Adrenal gland (tissue), 5 donors: ENCODE measurements at regions not wholly inside any gene's neighbourhood (a gene's known extent, or its start where the extent isn't known, plus 50 kb on each side); places are given as distances from the start of the nearest gene placed in this dataset.

Experiments used
- POLR2A ChIP-seq, 2 donors: fragments of 450-650 bp; IDR thresholded peaks; one replicate each; pipeline ENCODE4 v1.6.1; 2017; ENCODE audit warnings: antibody characterized with exemption in 2 of 2, mild to moderate bottlenecking in 2 of 2, moderate library complexity in 1 of 2
- TF ChIP-seq, protein P1 (sequence below), 6 experiments: fragments of 450-650 bp in 4 of 6; fragments of 200-600 bp in 2 of 6; sonication (generic) in 1 of 6; IDR thresholded peaks; 1 replicate in 5 of 6; 2 replicates in 1 of 6; pipeline versions ENCODE4 v1.5.1 to v1.8.0; 2016 to 2021; ENCODE audit warnings: antibody characterized with exemption in 6 of 6, mild to moderate bottlenecking in 2 of 6, moderate library complexity in 1 of 6
- donor health status: DM: no; HTN: no; CAD: no.

DNA sequence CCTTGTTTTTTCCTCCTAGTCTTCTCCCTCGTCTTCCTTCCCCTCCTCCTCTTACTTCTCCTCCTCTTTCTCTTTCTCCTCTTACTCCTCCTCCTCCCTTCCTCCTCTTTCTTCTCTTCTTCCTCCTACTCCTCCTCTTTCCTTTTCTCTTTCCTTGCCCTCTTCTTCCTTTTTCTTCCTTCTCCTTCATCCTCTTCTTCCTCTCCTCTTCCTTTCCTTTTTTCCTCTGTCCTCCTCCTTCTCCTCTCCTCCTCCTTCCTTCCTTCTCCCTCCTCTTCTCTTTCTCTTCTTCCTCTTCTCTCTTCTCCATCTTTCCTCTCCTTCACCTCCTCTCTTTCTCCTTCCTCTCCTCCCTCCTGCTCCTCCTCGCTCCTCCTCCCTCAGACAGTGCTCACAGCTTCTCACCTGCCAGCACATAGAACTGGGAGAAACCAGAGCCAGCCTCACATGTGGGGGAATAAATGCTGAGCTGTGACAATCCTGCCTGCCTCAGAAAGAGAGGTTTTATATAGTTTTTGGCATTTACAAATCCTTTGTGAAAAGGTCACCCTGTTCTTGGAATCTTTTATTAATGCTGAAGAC lies 84.3 kb upstream of the NLRP1 start:
- no peak for TF ChIP-seq POLR2A (IDR thresholded peaks at IDR 0.05)
- TF ChIP-seq, protein P1, sequence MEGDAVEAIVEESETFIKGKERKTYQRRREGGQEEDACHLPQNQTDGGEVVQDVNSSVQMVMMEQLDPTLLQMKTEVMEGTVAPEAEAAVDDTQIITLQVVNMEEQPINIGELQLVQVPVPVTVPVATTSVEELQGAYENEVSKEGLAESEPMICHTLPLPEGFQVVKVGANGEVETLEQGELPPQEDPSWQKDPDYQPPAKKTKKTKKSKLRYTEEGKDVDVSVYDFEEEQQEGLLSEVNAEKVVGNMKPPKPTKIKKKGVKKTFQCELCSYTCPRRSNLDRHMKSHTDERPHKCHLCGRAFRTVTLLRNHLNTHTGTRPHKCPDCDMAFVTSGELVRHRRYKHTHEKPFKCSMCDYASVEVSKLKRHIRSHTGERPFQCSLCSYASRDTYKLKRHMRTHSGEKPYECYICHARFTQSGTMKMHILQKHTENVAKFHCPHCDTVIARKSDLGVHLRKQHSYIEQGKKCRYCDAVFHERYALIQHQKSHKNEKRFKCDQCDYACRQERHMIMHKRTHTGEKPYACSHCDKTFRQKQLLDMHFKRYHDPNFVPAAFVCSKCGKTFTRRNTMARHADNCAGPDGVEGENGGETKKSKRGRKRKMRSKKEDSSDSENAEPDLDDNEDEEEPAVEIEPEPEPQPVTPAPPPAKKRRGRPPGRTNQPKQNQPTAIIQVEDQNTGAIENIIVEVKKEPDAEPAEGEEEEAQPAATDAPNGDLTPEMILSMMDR (IDR thresholded peaks at IDR 0.05): no peak
